ACHN (cell line): ENCODE measurements at regions not wholly inside any gene's neighbourhood (a gene's known extent, or its start where the extent isn't known, plus 50 kb on each side); places are given as distances from the start of the nearest gene placed in this dataset.
A peak's percentile ranks its signal among the peaks of the same experiment; 100 is the strongest.
"Not testable (repeated sequence)": the region's sequence is repeated elsewhere in the genome, so short reads cannot be mapped to it uniquely, and the experiment has no call there.

Experiments
- DNase-seq: peaks from one replicate; pipeline ENCODE4 v3.0.0-alpha.2; 2015
- in situ Hi-C: cut with HindIII; loops from 2 replicates; pipeline ENCODE4 v1.10.0; 2017; ENCODE audit warnings: low sequenced_read_pairs, low pct_ligation_motif_present, low pct_unique_long_range_greater_than_20kb

DNA sequence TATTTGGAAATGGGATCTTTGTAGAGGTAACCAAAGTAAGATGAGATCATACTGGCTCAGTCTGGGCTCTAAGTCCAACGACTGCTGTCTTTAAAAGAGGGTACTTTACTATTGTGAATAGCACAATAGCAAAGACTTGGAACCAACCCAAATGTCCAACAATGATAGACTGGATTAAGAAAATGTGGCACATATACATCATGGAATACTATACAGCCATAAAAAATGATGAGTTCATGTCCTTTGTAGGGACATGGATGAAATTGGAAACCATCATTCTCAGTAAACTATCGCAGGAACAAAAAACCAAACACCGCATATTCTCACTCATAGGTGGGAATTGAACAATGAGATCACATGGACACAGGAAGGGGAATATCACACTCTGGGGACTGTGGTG is 476.3 kb downstream of the SEMA3D start:
- DNase-seq, in situ Hi-C loops: not testable (repeated sequence)

DNA sequence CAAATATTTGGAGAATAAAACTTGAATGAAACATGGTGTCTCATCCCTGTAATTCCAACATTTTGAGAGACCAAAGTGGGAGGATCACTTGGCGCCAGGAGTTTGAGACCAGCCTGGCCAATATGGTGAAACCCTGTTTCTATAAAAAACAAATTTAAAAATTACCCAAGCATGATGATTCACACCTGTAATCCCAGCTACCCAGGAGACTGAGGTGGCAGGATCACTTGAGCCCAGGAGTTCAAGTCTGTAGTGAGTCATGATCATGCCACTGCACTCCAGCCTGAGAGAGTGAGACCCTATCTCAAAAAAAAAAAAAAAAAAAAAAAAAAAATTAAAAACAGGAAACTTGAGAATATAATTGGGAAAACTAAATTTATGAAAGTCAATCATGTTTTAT is 481.1 kb downstream of the SEMA3D start:
- no peak for DNase-seq
- in situ Hi-C loops = no loop called here

DNA sequence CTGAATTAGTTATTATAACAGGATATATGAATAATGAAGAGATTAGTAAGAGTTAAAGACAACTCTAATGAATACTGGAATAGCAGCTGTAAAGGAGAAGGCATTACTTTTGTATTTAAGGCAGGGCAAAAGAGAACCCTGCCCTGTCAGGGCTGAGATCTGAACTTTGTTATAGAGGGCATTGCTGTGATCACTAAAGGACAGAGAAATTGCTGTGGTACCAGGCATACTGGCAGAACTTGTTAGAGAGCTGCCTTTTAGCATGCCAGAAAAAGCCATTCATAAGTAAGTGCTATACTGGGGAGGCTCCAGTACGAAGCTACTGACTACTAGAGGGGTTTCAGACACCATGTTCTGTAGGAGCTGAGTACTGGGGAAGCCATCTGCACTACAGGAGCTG is 481.8 kb downstream of the SEMA3D start:
- no peak for DNase-seq
- in situ Hi-C loops = no loop called here

DNA sequence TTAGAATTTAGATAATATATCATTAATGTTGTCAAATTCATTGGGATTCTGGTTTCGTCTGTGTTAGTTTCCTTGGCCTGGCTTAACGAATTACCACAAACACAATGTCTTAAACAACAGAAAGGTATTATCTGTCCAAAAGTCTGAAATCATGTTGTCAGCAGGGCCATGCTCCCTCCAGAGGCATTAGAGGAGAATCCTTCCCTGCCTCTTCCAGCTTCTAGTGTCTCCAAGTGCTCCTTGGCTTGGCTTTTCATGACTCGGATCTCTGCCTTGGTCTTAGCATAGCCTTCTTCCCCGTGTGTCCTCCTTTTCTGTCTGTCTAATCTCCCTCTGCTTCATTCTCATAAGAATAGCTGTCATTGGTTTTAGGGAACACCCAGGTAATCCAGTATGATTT is 482.5 kb downstream of the SEMA3D start:
- no peak for DNase-seq
- in situ Hi-C loops = no loop called here

DNA sequence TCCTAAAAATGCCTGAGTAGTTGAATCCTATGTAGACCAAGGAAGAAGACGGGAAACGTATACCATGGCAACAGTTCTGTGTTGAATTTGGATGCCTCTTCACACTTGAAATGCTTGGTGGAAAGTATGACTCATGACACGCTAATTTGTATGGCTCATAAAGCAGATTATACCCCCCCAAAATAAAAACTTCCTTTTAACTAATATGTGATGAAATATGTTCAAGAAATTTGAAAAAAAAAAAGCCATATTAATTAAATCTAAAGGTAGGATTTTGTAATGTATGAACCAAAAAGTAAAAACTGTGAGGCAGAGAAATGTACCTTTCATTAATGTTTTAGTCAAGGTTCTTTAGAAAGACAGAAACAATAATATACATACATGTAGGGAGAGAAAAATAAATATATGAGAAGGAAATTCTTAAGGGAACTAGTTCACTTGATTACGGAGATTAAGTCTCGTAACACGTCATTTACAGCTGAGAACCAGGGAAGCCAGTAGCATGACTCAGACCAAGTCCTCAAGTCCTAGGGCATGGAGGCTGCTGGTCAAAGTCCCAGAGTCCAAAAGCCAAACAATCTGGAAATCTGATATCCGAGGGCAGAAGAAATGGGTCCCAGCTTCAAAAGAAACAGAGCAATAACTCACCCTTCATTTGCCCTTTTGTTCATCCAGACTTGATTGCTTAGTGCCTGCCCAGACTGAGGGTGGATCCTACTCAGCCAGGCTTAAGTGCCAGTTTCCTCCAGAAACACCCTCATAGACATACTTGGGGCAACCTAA is 485.1 kb downstream of the SEMA3D start:
- DNase-seq = peak; percentile 19
- in situ Hi-C loops = no loop called here

DNA sequence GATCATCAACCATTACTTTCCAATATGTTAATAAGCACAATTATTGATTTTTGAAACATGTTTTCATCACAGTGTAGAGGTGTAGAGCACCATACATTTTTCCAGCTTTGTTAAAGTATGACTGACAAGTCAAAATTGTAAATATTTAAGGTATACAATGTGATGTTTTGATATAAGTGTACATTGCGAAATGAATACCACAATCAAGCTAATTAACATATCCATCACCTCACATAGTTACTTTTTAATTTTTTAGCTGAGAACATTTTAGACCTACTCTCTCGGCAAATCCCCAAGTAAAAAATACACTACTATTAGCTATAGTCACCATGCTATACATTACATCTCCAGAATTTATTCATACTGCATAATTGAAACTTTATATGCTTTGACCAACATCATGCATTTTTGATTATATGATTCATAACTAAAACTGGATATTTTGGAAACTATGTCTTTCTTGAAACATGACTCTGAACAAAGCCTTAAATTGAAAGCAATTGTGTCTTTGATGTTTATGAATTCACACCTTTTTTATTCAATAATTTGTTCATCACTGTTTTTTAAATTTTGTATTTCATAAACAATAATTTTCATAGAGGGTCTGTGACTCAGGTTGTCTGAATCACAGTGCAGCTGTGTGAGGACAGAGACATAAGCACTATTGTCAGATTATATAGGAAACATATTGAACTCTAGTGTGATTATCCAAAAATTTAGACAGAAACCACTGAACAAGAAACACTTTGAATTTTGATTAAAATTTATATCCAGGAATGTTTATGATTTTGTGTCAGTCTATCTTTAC is 486.1 kb downstream of the SEMA3D start:
- in situ Hi-C loops = no loop called here

DNA sequence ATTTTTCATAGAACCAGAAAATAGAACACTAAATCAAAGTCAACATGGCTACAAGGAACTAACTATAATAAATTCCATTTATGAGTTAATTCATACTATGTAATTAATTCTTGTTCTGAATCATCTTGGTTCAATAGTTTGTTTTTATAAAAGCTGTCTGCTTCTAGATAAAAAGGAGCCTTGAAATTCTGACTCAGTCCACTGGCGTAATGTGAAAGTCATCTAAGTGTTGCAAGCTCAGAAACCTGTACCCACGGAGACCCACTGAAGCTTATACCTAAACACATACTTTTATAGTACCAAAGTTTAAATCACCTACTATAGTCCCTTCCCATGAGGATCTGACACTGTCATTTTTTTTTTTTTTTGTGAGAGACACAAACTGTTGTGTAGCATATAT is 489.4 kb downstream of the SEMA3D start:
- in situ Hi-C loops = no loop called here
- no peak for DNase-seq

More for the DNA sequence above, 486.1 kb downstream of the SEMA3D start:
- DNase-seq = no peak

DNA sequence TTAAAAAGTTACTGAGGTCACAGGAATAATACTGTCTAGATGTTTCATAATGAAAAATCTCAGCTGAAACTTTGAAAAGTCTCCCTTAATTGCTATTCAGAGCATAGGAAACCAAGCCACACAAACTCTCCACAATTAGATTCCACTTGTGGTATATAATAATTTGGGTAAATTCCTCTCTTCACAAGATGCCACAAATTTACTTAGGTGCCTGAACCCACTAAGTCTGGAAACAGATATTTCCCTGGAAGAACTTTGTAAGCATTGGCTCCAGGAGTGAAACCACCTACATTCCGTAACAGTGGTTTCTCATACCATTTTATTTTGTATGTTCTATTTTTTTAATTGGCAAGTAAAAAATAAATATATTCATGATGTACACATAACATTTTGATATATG is 493.4 kb downstream of the SEMA3D start:
- DNase-seq = no peak
- in situ Hi-C loops = no loop called here

DNA sequence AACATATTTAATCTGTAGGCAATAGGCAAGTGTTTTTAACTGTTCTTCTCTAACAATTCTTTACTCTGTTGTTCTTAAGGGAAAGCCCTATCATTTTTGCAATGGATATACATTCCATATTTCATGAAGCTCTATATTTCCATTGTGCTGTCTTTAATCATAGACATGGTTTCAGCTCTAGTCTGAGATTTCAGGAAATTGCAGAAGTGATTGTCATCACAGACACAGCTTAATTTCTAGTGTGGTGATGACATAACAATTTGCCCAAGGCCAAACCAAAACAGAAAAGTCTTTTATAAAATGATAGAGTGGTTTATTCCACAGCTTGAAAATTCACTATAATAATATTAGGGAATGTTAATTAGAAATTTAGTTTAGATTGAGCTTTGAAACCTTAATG is 494.1 kb upstream of the SEMA3A start:
- DNase-seq = no peak
- in situ Hi-C loops = no loop called here

DNA sequence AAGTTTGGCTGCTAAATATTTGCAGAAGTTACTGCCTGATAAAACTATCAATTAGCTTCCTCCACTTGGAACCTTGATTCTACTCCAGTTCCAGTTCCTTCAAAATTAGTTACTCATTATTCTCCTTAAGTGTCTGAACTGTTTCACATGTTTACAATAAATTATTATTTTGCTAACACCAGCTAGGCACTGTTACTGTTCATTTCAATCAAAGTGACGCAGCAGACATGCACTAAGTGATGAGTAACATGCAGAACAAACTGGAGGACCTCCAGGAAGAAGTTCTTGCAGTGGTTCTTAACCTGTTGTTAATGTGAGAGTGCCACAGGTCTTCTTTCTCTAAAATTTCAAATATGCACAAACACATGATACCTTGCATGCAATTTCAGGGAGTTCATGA is 491.8 kb upstream of the SEMA3A start:
- in situ Hi-C loops = no loop called here
- DNase-seq = no peak

DNA sequence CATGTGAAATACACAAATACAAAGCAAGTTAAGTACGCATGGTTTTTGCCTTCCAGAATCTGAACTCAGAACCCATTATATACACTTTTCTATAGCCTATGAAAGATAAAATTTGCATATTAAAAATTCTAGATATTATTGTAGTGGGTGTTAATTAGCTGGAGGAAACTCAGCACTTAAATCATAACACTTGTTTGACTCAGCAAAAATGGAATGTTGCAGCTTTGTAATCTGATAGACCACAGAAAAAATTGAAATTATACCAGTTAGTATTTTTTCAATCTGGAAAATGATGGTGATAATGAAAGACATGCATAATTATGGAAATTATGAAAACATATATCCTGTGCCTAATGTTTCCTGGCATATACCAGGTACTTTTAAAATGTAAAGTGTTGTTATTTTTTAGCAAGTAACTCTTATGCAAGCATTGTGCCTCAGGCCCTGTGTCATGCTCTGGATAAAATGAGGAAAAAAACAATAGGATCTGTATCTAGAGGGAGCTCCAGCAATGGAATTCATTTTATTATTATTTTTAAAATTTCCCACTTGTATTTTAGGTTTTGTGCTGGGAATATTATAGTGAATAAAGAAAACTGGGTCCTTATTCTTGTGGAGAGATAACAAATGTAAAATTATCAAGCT is 490.4 kb upstream of the SEMA3A start:
- in situ Hi-C loops = no loop called here
- DNase-seq = no peak

DNA sequence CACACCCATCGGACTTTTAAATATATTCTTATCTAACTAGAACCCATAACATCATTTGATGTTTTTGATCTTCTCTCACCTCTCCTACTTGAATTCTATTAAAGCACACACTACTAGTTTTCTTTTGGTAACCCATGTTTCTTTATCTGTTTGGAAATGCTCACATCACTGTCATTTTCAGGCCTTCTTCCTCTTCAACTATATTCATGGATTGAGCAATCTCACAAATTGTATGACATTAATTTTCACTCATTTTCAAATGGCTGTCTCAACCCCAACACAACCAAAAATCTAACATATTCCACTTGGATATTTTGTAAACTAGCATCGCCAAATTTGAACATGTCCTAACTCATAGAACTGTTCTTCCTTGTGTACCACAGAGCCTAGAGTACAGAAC is 488.0 kb upstream of the SEMA3A start:
- no peak for DNase-seq
- in situ Hi-C loops = no loop called here

DNA sequence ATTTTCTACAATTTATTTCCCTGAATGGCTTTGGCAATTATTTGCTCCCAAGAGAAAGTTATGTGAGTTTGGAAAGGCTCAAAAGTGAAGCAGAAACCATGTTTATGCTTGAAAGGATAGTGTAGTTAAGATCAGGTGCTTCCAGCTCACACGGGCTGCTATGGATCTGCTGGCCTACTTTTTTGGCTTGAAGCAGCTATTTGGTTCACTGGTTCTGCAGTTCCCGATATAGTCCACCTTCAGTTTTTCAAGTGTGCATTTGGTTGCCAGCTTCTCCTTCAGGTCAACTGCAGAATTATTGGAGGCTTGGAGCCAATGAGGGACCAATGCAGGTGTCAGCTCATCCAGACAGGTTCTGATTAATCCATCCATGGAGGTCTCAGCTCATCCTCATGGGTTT is 484.3 kb upstream of the SEMA3A start:
- in situ Hi-C loops = no loop called here
- DNase-seq = no peak

DNA sequence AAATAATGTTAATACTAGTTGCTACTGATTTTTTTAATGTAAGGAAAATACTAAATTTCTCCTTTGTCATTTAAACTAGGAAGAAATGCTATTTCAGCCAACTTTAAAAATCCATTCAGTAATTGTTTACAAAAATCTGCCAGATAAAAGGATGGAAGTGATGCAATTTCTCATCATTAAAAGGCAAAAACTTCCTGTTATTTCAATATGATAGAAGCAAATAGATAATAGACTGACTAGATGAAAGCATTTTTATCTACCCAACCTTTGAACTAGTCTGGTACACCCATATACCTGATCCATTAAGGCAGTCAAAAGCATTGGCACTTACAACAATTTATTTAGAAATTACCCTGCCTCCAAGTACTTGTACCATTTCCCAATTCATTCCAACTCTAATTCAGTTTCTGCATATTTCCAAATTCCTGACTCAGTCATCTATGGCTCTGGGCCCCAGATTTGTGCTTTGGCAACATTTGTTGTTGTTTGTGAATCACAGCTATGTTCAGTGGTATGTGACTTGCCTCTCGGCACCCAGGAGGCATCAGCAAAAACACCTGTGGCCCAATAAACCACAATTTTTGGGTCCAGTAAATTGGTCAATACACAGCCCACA is 482.6 kb upstream of the SEMA3A start:
- no peak for DNase-seq

DNA sequence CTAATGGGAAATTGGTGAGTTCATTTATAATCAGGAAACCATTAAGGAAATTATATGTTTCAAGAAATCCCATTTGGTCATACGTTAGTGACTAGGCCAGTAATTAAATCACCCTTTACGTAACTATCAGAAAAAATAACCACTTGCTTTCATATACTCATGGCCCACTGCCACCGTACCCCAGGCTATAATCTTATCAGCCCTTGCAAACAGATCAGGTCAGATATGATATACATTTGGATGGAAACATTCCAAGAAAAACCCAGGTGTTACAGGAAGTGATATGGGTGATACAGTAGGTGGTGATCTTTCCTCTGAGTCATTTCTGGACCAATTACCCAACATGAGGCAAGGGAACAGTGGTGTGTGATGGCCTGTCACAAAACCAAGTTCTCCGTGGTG is 481.0 kb upstream of the SEMA3A start:
- no peak for DNase-seq
- in situ Hi-C loops = no loop called here

More for the DNA sequence above, 482.6 kb upstream of the SEMA3A start:
- in situ Hi-C loops = no loop called here

DNA sequence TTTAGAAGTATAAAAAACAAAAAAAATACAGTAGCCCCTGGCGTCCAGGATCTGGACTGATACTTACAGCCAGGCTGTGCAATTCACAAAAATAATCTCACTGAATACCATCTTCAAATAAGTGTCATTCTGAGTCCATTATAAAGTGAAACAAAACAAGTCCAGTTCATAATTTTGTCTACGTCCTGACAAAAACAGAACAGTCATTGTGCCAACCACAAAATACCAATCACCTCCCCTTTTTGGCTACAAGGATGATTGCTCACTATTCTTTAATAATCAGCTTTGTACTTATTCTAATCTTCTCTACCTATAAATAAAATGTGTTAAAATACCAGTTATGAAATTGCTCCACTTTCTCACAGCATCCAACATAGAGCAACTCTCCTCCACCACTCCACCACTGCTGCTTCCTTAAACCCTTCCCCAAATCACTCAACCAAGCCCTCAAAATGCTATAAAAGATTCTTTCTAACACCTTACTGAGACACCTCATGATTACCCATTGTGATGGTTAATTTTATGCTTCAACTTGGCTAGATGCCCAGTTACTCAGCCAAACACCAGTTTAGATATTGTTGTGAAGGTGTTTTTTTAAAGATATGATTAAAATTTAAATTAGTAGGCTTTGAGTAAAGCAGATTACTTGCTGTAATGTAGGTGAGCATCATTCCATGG is 479.8 kb upstream of the SEMA3A start:
- in situ Hi-C loops = no loop called here
- DNase-seq = no peak

DNA sequence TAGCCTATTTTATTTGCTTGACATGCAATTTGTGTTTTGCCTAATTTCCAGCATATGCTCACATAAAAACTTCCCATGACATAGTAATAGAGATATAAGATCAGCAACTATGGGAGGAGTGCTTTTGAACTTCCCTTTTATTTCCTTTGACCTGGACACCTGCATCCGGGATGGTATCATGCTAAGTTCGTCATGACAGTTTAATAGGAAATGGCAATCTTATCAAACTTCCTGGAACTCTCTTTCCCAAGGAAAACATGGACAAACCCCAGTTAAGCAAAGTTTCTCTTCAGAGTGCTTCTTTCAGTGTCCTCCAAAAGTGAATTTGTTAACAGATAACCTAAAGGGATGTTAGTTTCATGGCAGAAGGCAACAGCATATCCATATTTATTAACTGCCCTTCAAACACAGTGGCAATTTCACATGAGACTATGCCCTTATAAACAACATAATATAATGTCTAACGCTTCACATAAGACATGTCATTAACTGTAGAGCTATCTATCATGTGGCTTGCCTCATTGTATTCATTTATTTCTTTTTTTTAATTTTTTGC is 474.7 kb upstream of the SEMA3A start:
- DNase-seq = no peak
- in situ Hi-C loops = no loop called here

DNA sequence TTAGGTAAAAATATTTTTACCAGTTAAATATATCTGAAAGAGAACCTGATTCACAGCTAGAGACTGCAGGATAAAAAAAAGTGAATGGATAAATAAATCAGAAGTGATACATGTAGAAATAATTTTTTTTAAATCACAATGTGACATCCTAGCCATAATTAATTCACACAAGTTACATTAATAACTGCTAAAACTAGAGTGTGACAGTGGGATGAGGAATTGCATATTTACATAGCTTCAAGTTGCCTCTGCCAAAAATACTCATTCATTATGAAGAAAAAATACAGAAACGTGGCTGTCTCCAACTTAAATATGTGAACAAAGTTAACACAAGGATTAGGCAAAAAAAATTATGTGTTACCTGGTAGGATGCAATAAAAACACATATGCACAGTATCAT is 473.5 kb upstream of the SEMA3A start:
- in situ Hi-C loops = no loop called here
- no peak for DNase-seq
